T-helper 9 cell (primary cell): ENCODE measurements at regions not wholly inside any gene's neighbourhood (a gene's known extent, or its start where the extent isn't known, plus 50 kb on each side); places are given as distances from the start of the nearest gene placed in this dataset.
A peak's percentile ranks its signal among the peaks of the same experiment; 100 is the strongest.
"Not testable (repeated sequence)": the region's sequence is repeated elsewhere in the genome, so short reads cannot be mapped to it uniquely, and the experiment has no call there.

ENCODE experiments used
- DNase-seq: peaks from one replicate; pipeline ENCODE4 v3.0.0-alpha.2; 2020

DNA sequence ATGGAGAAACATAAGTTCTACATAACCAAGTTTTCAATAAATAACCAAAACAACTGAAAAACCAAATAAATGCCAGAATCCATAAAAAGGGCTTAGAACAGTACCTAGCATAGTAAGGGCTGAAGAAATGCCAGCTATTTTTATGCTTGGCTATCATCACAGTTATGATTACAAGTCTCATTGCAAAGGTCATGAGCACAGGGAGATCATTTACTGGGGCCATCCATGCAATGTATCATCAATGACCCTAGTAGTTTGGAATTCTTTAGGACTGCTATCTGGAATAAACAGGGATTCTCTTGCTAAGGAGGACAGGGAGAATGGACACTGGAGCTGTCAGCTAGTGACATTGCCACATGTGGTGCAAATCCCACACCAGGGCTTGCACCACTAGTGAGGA is 92.5 kb upstream of the NAP1L1 start:
- no peak for DNase-seq

DNA sequence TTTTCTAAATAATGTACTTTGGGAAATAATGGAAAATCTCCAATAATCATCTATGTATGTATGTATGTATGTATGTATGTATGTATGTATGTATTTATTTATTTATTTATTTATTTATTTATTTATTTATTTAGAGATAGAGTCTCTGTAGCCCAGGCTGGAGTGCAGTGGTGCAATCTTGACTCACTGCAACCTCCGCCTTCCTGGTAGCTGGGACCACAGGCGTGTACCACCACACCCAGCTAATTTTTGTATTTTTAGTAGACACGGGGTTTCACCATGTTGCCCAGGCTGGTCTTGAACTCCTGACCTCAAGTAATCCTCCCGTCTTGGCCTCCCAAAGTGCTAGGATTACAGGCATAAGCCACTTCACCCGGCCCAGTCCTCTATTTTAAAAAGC is 91.5 kb upstream of the NAP1L1 start:
- not testable (repeated sequence) for DNase-seq

DNA sequence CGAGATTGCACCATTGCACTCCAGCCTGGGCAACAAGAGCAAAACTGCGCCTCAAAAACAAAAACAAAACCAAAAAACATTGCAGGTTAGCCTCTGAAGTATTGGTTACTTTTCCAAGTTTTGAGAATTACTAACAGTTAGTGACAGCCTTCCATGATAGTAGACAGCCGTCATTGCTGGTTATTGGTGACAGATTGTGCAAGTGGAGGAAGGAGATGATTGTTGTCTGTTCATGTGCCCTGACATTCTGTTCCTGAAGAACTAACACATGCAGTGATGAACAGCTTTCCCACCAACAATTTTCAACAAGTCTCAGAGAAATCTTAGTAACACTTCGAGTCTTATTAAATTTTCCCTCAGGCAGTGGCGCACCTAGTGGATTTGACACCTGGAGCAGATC is 89.3 kb upstream of the NAP1L1 start:
- no peak for DNase-seq

DNA sequence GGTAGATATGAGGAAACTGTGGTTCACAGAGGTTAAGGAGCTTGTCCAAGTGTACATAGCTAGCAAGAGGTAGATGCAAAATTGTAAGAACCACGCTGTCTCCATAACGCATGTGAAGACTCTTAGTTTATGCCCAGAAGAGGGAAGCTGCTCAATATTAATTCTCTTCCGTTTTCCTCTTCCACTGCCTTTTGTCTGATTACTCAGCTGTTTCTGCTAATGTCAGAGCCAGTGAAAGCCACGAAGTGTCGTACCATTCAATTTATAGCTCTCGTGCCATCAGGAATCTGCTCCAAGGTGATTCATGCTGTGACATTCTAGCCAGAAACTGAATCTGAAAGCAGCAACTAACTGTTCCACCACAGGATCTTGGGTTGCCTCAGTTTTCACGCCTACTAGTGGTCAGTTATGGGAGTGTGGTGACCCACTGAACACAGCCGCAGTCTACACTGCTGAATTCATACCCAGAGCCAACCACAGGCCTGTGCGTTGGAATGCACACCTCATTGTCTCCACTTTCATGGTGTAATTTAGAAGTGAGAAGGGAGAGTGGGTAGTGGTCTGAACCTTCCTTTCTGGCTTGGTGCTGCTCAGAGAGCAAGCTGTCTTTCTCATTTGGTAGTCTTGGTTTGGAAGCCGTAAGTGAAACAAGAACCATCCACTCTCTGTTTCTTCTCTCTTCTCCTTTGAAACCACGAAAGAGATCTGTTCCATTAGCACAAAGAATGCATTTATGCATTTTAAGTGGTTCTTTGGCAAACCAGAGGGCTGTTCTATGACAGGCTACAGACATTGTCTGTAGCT is 74.2 kb upstream of the NAP1L1 start:
- peak; percentile 12 for DNase-seq

DNA sequence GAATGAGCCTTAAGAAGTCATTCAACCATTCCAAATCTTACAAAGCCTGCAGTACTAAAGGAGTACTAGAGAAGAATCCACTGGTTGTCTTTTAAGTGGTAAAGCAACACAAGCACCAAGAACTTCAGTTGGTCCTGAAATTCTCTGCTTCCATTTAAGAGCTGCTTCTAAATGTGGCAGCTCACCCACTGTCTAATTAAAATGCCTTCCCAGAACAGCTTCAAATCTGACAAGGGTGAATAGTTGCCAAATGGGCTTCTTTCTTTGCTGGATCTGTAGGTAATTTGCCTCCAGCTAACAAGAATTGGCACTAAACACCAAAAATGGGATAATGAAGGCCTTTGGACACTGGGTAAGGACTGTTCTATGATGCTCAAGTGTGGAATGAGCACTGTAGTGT is 72.2 kb upstream of the NAP1L1 start:
- DNase-seq: no peak

DNA sequence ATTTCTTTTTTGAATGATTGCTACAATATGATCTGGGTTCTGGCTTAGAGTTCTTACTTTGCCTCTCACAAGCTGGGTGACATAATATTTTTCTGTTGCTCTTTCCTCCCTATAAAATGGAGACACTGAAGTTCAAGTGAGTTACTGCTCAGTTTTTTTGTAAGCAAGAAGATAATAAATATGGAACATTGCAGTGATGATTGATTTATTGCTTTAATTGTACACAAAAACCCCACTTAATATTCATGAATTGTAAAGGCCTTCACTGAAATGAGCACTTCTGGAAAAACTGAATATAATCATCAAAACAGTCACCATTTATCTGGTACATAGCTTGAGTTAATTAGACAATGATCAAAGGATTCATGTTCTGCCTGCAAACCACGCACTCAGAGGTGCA is 71.8 kb upstream of the NAP1L1 start:
- no peak for DNase-seq

DNA sequence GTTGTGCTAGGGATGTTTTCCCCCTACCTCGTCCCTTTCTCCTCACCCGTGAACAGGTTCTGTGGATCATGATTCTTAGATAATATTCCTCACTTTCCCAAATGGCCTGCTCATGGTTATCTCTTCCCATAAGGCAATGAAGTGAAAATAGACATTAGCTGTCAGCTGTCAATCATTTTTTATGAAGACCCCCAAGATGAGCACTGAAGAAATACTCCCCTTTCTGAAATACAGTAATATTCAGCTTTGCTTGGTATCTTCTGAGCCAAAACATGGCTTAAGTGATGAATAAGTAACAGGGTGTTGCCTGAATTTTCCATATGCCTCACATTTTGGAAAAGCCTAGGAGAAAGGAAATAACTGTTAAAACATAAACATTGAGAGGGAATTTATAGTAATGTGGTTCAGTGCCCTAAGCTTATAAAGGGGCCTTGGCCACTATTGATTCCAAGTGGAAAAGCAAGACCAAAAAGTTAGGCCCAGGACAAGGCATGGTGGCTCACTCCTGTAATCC is 70.7 kb upstream of the NAP1L1 start:
- no peak for DNase-seq

DNA sequence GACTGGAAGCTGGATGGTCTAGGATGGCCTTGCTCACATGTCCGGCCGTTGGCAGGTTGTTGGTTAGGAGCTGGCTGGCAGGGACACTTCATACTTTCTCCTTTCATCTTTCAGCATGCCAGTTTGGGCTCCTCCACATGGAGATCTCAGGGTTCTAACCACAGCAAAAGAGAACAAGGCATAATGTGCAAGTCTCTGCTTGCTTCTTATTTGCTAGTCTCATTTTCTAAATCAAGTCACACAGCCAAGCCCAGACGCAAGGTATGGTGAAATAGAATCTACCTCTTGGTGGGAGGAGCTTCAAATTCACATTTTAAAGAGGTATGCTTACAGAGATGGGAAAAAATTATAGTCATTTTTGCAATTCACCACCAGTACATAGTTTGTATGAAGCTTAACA is 69.1 kb upstream of the NAP1L1 start:
- DNase-seq: no peak

DNA sequence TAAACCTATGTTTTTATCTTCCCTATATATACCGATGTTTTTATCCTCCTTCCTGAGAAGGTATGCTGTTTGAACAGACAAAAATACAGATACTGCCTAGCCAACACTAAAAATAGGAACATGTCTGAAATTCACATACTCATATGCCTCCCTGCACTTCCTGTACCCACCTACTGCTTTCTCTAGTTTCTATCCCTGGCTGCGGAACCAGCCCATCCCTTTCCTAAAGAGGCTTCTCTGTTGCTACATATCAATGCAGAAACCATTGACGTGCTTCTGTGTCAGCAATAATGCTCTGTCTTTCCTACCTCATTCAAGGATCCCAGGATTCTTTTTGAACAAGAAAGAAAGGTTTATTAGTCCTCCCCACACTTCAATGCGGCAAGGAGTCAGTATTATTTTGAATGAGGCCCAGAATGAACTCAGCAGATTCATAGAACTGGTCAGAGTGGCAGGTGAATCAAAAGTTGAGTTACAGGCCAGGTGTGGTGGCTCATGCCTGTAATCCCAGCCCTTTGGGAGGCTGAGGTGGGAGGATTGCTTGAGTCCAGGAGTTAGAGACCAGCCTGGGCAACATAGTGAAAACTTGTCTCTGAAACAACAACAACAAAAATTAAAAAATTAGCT is 67.8 kb upstream of the NAP1L1 start:
- no peak for DNase-seq

DNA sequence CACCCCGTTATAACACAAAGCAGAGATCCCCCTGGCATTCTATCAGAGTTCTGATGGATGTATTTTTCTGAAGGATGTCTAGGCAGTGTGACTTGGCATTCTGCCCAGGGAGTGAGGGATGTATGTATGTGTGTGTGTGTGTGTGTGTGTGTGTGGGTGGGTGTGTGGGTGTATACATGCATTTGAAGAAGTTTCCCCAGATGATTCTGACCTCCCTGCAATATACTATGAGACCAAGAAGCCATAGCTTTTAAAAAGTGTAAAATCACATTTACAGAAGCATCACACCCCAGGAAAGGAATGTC is 59.7 kb upstream of the NAP1L1 start:
- DNase-seq: peak; percentile 7

DNA sequence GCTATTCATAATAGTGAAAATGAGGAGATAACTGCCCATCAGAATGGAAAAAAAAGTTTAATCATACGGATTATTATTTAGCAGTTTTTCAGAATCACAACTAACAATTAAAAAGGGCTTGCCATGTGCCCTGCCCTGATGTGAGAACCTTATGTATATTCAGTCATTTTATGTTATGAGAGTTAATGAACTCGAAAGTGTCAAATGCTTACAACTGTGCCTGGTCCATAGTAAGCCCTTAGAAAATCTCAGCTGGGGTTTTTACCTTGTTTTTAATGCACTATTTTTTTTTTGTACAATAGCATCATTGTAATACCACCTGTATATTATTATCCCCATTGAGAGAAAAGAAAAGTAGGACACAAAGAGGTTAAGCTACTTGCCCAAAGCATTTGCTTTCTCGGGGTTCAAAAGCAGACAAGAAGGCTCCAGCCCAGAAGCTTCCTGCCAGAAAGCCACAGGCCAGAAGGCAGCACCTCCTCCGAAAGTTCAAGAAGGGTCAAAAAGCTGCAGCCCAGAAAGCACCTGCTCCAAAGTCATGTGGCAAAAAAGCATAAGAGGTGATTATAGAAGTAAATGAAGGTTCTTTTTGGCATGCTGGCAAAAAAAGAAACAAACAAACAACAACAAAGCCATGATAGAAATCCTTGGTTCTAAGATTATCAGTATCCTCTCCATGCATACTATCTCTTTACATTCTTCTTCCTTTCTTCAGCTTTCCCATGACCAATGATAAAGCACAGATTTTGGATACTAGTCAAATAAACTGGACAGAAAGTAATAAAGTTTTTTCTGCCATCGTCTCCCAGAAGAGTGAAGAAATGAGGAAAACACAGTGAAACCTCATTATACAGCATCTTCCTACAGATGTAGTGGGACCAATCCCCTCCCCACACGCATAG is 59.1 kb upstream of the NAP1L1 start:
- peak; percentile 8 for DNase-seq

DNA sequence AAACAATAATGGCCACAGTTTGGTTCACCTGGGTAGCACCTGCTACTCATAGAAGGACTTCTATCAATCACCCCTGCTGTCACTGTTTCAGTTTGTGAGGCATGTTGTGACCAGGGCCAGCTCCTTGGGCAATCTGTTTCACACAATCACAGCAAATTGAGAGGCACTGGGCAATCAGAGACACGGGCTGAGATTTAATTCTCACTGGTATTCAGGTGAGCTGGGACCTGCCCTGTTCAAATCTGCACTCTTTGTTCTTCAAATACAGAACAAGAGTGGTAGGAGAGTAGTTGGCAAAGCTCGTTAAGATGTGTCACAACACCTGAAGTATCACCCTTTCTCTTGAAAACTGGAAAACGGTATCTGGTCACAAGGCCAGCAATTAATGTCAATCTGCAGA is 57.8 kb upstream of the NAP1L1 start:
- no peak for DNase-seq

DNA sequence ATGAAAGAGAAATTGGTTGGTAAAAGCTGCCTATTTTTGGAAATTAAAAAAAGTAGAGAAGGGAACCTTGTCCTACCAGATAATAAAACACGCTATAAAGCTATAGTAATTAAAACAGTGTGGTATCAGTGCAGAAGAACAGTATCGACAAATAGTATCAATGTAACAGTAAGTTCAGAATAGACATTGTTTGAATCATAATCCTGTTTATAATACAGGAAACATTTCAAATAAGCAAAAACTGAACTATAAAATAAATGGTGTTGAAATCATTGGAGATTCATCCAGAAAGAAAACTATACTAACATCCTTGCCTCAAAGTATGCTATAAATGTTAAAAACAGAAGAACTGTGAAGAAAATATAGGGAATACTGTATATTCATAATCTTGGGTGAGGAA is 54.2 kb upstream of the NAP1L1 start:
- no peak for DNase-seq

DNA sequence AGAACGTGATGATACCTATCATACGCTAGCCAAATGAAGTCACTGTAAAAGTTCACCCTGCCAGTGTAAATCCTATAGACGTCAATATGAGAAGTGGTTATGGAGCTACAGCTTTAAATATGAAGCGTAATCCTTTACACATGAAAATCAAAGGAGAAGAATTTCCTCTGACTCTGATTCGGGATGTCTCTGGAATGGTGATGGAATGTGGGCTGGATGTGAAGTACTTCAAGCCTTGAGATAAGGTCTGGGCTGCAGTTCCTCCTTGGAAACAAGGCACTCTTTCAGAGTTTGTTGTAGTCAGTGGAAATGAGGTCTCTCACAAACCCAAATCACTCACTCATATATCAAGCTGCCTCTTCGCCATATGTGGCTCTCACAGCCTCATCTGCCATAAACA is 53.1 kb upstream of the NAP1L1 start:
- no peak for DNase-seq

DNA sequence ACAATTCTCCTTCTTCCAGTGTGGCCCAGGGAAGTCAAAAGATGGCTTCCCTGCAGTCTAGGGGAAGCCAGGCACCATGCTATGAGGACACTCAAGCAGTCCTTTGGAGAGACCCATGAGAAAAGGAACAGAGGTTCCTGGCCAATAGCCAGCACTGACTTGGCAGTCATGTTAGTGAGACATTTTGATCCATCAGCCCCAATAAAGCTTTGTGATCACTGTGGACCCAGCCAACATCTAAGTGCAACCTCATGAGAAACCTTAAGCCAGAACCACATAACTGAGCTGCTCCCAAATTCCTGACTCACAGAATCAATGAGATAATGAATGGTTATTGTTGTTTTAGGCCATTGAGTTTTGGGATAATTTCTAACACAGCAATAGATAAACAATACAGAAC is 51.0 kb upstream of the NAP1L1 start:
- no peak for DNase-seq
